AG08396 (cell line): ENCODE measurements at regions not wholly inside any gene's neighbourhood (a gene's known extent, or its start where the extent isn't known, plus 50 kb on each side); places are given as distances from the start of the nearest gene placed in this dataset.

ENCODE experiments used
- DNase-seq: peaks from one replicate; pipeline ENCODE4 v3.0.0; 2012; ENCODE audit warnings: low spot score, mixed read lengths

DNA sequence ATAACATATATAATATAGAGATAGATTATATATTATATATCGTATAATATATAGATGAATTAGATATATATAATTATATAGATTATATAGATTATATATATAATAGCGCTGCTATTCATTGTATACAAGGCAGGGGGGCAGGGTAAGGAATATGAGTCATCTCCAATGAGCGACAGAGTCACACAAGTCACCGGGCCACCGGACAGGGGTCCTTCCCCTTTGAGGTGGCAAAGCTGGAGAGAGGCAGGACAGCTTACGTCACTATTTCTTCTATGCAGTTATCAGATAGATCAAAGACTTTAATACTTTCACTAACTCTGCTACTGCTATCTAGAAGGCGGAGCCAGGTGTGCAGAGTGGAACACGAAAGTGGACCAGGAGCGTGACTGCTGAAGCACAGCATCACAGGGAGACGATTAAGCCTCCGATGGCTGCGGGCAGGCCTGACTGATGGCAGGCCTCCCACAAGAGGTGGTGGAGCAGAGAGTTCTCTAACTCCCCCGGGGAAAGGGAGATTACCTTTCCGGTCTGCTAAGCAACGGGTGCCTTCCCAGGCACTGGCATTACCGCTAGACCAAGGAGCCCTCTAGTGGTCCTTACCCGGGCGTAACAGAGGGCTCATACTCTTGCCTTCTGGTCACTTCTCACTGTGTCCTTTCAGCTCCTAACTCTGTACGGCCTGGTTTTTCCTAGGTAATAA is 2154.7 kb downstream of the MRPL39 start:
- DNase-seq: no peak

GRCh38 chr21:23445307-23445706 is 2162.0 kb downstream of the MRPL39 start:
- DNase-seq: no peak

DNA sequence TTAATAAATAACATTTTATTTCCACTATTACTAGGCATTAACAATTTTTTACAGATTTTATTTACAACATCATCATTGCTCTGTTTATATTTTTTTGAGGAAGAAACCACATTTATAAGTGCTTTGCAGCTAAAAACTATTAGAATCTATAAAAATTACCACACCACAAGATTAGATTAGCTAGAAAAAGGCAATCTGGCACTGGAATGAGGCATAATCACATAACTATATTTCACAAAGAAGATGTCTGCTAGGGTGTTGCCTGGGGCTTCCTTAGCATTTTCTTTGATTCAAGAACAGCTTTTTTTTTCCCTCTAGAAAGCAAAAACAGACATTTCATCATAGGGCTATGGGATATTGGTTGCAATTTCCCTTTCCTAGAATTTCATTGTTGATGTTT is 2169.2 kb downstream of the MRPL39 start:
- no peak for DNase-seq

- DNase-seq: no peak
These were observed 2204.3 kb downstream of the MRPL39 start for GRCh38 chr21:23402929-23403520.

GRCh38 chr21:23401278-23401677 is 2206.0 kb downstream of the MRPL39 start:
- DNase-seq: no peak

DNA sequence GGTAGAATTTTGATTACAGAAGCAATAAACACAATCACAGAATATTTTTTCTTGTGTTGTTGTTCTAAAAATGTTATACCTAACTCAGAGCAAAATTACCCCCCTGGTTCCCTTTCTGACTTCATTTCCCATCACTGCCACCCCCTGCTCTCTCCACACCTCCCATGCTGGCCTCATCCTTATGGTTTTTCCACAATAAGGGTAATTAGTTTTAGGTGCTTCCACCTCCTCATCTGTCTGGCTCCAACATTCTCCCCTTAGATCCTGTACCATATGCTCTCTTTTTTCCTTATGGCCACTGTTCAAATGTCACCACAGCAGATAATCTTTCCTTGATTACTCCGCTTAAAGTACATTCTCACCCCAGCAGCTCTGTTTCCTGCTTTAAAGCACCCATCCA is 2208.6 kb downstream of the MRPL39 start:
- DNase-seq: no peak

GRCh38 chr21:23394458-23394857 is 2212.8 kb downstream of the MRPL39 start:
- no peak for DNase-seq

- no peak for DNase-seq
These were observed 2222.6 kb downstream of the MRPL39 start for GRCh38 chr21:23384679-23385078.

DNA sequence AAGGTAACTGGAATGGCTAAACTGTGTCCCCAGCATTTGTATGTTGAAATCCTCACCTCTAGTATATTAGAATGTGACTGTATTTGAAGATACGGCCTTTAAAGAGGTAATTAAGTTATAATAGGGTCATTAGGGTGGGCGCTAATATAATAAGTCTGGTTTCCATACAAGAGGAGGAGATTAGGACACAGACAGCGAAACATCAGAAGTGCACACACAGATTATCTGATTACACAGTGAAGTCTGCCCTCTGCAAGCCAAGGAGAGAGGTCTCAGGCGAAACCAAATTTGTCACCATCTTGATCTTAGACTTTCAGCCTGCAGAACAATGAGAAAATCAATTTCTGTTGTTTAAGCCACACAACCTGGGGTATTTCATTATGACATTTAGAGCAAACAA is 2233.1 kb downstream of the MRPL39 start:
- no peak for DNase-seq

GRCh38 chr21:23356905-23357304 is 2250.4 kb downstream of the MRPL39 start:
- no peak for DNase-seq

DNA sequence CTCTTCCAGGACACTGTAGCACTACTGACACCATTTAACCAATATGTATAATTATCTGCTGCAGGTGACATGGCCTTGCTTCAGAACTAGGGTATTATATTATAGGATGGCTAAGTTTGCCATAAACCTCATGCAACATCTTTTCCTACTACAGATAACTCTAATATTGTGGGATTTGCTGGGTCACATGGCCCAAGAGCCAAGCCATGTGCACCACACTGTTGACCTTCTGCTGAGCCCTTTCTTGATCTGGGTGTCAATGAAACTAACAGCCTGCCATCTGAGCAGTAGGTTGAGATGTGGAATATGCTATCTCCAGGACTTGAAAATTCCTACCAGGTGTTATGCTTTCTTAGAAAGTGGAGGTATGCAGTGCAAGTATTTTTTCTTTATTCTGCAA is 2291.1 kb downstream of the MRPL39 start:
- DNase-seq: no peak

GRCh38 chr21:23308741-23309140 is 2298.5 kb downstream of the MRPL39 start:
- no peak for DNase-seq

DNA sequence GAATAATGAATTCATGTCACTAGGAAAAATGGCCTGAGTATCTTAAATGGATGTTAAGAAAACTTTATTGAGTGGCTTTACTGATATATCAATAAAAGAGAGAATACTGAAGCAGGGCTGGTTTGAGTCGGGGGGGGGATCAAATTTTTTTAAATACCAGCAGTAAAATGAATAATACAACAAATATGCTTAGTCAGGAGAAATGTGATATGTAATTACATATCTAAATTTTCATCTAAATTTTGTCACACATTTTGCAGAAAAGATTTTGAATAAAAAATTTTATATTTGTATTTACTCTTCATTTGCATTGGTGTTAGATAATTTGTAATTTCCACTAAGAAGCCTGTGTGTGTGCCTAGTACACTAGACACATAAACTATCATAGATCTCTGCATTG is 2300.2 kb downstream of the MRPL39 start:
- DNase-seq: no peak

- no peak for DNase-seq
These were observed 2294.1 kb downstream of the NCAM2 start for GRCh38 chr21:23292292-23292691.

DNA sequence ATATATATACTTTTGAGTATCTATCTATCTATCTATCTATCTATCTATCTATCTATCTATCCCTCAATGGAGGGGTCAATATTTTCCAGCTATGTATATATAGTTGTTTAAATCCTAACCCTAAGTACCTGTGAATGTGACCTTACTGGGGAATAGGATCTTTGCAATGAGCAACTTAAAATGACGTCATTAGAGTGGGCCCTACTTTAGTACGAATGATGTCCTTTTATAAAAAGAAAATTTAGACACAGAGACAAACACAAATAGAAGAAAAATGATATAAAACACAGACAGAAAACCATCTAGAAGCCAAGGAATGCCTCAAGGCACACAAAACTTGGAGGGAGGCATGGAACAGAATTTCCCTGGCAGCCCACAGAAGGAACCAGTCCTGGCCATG is 2283.7 kb downstream of the NCAM2 start:
- DNase-seq: no peak

DNA sequence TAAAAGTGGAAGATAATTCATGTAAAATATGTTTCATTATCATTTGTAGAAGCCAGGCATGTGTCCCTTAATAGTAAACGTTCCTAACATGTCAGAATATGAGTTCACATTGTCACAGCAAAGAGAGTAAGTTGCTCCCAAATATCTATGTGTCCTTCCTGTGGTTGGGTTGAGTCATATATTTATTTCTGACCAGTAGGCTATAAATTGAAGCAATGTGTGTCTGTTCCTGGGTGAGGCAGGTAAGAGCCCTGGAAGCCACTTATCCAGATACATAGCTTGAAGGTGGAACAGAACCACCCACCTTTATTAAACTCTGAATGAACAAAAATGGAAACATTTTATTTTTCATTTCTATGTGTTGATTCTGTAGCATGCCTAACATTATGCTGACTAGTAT is 2251.6 kb downstream of the NCAM2 start:
- no peak for DNase-seq

- no peak for DNase-seq
These were observed 2249.1 kb downstream of the NCAM2 start for GRCh38 chr21:23247334-23247733.

DNA sequence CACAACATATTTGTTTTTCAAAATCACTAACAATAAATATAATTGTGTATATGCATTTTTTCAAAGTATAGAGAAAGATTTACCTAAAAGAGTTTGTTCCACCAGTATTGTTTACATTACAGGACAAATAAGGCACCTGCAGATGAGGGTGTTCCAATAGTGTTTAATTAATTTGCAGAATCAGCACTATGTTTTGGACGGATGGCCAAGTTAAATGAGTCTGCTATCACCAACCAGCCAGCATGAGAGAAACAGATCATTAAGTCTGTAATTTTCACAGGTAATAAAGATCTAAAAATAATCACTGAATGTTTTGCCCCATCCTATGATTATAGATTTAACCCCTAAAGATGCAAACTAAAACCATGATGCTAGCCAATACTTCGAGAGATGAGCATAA is 2247.0 kb downstream of the NCAM2 start:
- DNase-seq: no peak

- no peak for DNase-seq
These were observed 2225.7 kb downstream of the NCAM2 start for GRCh38 chr21:23223882-23224281.

DNA sequence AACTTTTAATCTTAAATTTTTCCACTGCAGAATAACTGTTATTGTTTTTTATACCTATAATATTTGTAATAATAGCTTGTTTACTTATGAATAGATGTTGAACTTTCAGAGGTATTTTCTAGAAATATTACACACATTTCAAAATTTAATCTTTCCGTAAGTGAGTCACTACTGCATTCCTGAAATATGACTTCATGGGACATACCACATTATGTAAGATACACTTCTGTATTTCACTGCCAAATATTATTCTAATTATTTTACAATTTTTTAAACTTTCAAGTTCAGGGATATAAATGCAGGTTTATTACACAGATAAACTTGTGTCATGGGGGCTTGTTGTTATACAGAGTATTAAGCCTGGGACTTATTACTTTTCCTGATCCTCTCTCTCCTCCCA is 2220.5 kb downstream of the NCAM2 start:
- no peak for DNase-seq

DNA sequence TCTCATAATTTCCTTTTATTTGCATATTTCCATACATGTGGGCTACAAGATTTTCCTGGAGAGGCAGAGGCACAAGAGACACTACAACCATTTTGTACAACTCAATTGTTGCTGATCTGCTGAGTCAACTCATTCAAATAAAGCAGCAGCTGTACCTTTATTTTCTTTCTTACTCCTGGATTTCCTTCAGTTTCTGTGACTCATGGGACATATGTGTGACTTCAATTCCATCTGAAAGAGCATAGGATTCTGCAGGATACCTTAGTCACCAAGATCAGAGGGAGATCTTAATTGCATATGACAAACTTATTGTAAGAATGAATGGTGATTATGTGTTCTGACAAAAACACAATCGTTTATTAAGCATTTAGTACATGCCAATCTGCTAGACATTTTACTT is 2219.4 kb downstream of the NCAM2 start:
- DNase-seq: no peak

- DNase-seq: no peak
These were observed 2217.1 kb downstream of the NCAM2 start for GRCh38 chr21:23215261-23215660.
